Trophoblast cell (in vitro differentiated cells and primary cell): ENCODE measurements at regions not wholly inside any gene's neighbourhood (a gene's known extent, or its start where the extent isn't known, plus 50 kb on each side); places are given as distances from the start of the nearest gene placed in this dataset.

Experiments
- DNase-seq, 2 donors: peaks; one replicate each; pipeline ENCODE4 v3.0.0-alpha.2; 2016
- H2AFZ ChIP-seq: 2 replicates; pipeline ENCODE4 v1.6.1; 2013; ENCODE audit warnings: low read length, moderate library complexity, mild to moderate bottlenecking; ENCODE audit not compliant: insufficient read depth, poor library complexity
- H2AK5ac ChIP-seq: 2 replicates; pipeline ENCODE4 v1.6.1; 2013; ENCODE audit warnings: mild to moderate bottlenecking, low read length
- H2BK120ac ChIP-seq: 2 replicates; pipeline ENCODE4 v1.6.1; 2013; ENCODE audit warnings: low read length, mild to moderate bottlenecking, moderate library complexity; ENCODE audit not compliant: insufficient read depth, poor library complexity
- H2BK12ac ChIP-seq: 2 replicates; pipeline ENCODE4 v1.6.1; 2013; ENCODE audit warnings: mild to moderate bottlenecking, low read length, moderate library complexity
- H2BK5ac ChIP-seq: 2 replicates; pipeline ENCODE4 v1.6.1; 2013; ENCODE audit warnings: low read length, low read depth, moderate library complexity, mild to moderate bottlenecking; ENCODE audit not compliant: poor library complexity
- H3K14ac ChIP-seq: 2 replicates; pipeline ENCODE4 v1.6.1; 2013; ENCODE audit warnings: mild to moderate bottlenecking, low read length
- H3K18ac ChIP-seq: 2 replicates; pipeline ENCODE4 v1.6.1; 2013; ENCODE audit warnings: mild to moderate bottlenecking, low read length
- H3K23ac ChIP-seq: 2 replicates; pipeline ENCODE4 v1.6.1; 2013; ENCODE audit warnings: low read length
- H3K27ac ChIP-seq: 2 replicates; pipeline ENCODE4 v1.5.1; 2013; ENCODE audit warnings: low read depth, mild to moderate bottlenecking, inconsistent platforms, low read length, moderate library complexity
- H3K27me3 ChIP-seq: 2 replicates; pipeline ENCODE4 v1.6.1; 2013; ENCODE audit warnings: inconsistent platforms, mild to moderate bottlenecking, low read length, moderate library complexity; ENCODE audit not compliant: insufficient read depth
- H3K36me3 ChIP-seq, 2 experiments: 1 replicate in 1 of 2; 2 replicates in 1 of 2; pipeline ENCODE4 v1.6.1; 2013; ENCODE audit warnings: low read length in 2 of 2, mild to moderate bottlenecking in 2 of 2, moderate library complexity in 1 of 2; ENCODE audit not compliant: insufficient read depth in 2 of 2, control insufficient read depth in 1 of 2
- H3K4ac ChIP-seq: 2 replicates; pipeline ENCODE4 v1.6.1; 2013; ENCODE audit warnings: low read depth, mild to moderate bottlenecking, low read length, moderate library complexity
- H3K4me1 ChIP-seq, 2 experiments: 1 replicate in 1 of 2; 2 replicates in 1 of 2; pipeline ENCODE4 v1.6.1; 2013; ENCODE audit warnings: low read length in 2 of 2, mild to moderate bottlenecking in 2 of 2, moderate library complexity in 1 of 2; ENCODE audit not compliant: insufficient read depth in 2 of 2, control insufficient read depth in 1 of 2
- H3K4me2 ChIP-seq: 2 replicates; pipeline ENCODE4 v1.6.1; 2013; ENCODE audit warnings: inconsistent platforms, mild to moderate bottlenecking, low read length, moderate library complexity
- H3K4me3 ChIP-seq: 2 replicates; pipeline ENCODE4 v1.5.1; 2013; ENCODE audit warnings: mild to moderate bottlenecking, low read depth, low read length, inconsistent platforms
- H3K79me1 ChIP-seq: one replicate; pipeline ENCODE4 v1.6.1; 2013; ENCODE audit warnings: low read length
- H3K79me2 ChIP-seq: 2 replicates; pipeline ENCODE4 v1.6.1; 2013; ENCODE audit warnings: low read length, mild to moderate bottlenecking; ENCODE audit not compliant: control insufficient read depth, insufficient read depth, poor library complexity
- H3K9ac ChIP-seq: 2 replicates; pipeline ENCODE4 v1.6.1; 2013; ENCODE audit warnings: mild to moderate bottlenecking, low read length
- H3K9me3 ChIP-seq: 2 replicates; pipeline ENCODE4 v1.6.1; 2013; ENCODE audit warnings: low read depth, mild to moderate bottlenecking, control low read depth, inconsistent platforms, low read length; ENCODE audit not compliant: insufficient read depth
- H4K12ac ChIP-seq: 2 replicates; pipeline ENCODE4 v1.6.1; 2013; ENCODE audit warnings: low read depth, mild to moderate bottlenecking, low read length, moderate library complexity
- H4K8ac ChIP-seq: 2 replicates; pipeline ENCODE4 v1.6.1; 2013; ENCODE audit warnings: low read depth, mild to moderate bottlenecking, low read length, moderate library complexity
- H4K91ac ChIP-seq: one replicate; pipeline ENCODE4 v1.6.1; 2013; ENCODE audit warnings: low read depth, mild to moderate bottlenecking, low read length, moderate library complexity
- WGBS: extraction: QIAGEN DNeasy Blood & Tissue Kit; methylation state at CpG from one replicate; pipeline ENCODE4 v1.1.7; 2013; ENCODE audit warnings: missing lambda C conversion rate; ENCODE audit not compliant: insufficient read length, insufficient coverage; ENCODE audit errors: extremely low coverage; 5-methylcytosine and 5-hydroxymethylcytosine counted together

GRCh38 chr7:70935854-70936253 lies 196.1 kb upstream of the GALNT17 start:
- H3K27ac ChIP-seq, result no peak overlapping the region
- no peak overlapping the region for H3K4me2 ChIP-seq
- H3K4ac ChIP-seq, result no peak overlapping the region
- no peak overlapping the region for H2AK5ac ChIP-seq
- no peaks in the 10 kb centered on the region for H3K79me1 ChIP-seq
- H2BK5ac ChIP-seq, result no peak overlapping the region
- no peaks in the 10 kb centered on the region for H3K4me1 ChIP-seq
- H3K79me2 ChIP-seq, result no peaks in the 10 kb centered on the region
- no peaks in the 10 kb centered on the region for H3K27me3 ChIP-seq
- H2AFZ ChIP-seq, result no peak overlapping the region
- H3K4me3 ChIP-seq, result no peak overlapping the region
- no CpG with 5 or more reads among the region's 11 CpGs for WGBS
- no peak overlapping the region for H4K12ac ChIP-seq
- no peak overlapping the region for H4K8ac ChIP-seq
- no peak overlapping the region for H3K9ac ChIP-seq
- H2BK120ac ChIP-seq, result no peak overlapping the region
- no peak overlapping the region for H2BK12ac ChIP-seq
- no peaks in the 10 kb centered on the region for H3K36me3 ChIP-seq
- no peak overlapping the region for H4K91ac ChIP-seq
- no peaks in the 10 kb centered on the region for H3K9me3 ChIP-seq
- no peak overlapping the region for H3K14ac ChIP-seq
- H3K23ac ChIP-seq, result no peak overlapping the region
- DNase-seq, result no peak
- H3K18ac ChIP-seq, result no peak overlapping the region

GRCh38 chr7:70937424-70937823 lies 194.5 kb upstream of the GALNT17 start:
- H3K27ac ChIP-seq, result no peak overlapping the region
- H3K9ac ChIP-seq, result no peak overlapping the region
- no peaks in the 10 kb centered on the region for H3K4me1 ChIP-seq
- no peaks in the 10 kb centered on the region for H3K79me2 ChIP-seq
- H4K12ac ChIP-seq, result no peak overlapping the region
- H3K27me3 ChIP-seq, result no peaks in the 10 kb centered on the region
- no peak overlapping the region for H2AK5ac ChIP-seq
- no peak overlapping the region for H4K8ac ChIP-seq
- no peak overlapping the region for H3K23ac ChIP-seq
- no peak overlapping the region for H3K4ac ChIP-seq
- H2BK12ac ChIP-seq, result no peak overlapping the region
- WGBS, result no CpG with 5 or more reads among the region's 2 CpGs
- H3K4me2 ChIP-seq, result no peak overlapping the region
- no peaks in the 10 kb centered on the region for H3K9me3 ChIP-seq
- no peak overlapping the region for H3K4me3 ChIP-seq
- H3K36me3 ChIP-seq, result no peaks in the 10 kb centered on the region
- H3K14ac ChIP-seq, result no peak overlapping the region
- H3K18ac ChIP-seq, result no peak overlapping the region
- no peaks in the 10 kb centered on the region for H3K79me1 ChIP-seq
- no peak overlapping the region for H2BK120ac ChIP-seq
- H2AFZ ChIP-seq, result no peak overlapping the region
- DNase-seq, result no peak
- no peak overlapping the region for H2BK5ac ChIP-seq
- H4K91ac ChIP-seq, result no peak overlapping the region

GRCh38 chr7:70940597-70940996 lies 191.3 kb upstream of the GALNT17 start:
- Histone ChIP-seq H3K4me1 (no peaks in the 10 kb centered on the region), H2BK5ac (no peak overlapping the region), H4K12ac (no peak overlapping the region), H3K79me1 (no peaks in the 10 kb centered on the region), H3K4me3 (no peak overlapping the region), H3K27me3 (no peaks in the 10 kb centered on the region), H3K18ac (no peak overlapping the region), H4K91ac (no peak overlapping the region), H3K4me2 (no peak overlapping the region), H3K9me3 (no peaks in the 10 kb centered on the region), H2AFZ (no peak overlapping the region), H2BK12ac (no peak overlapping the region), H2BK120ac (no peak overlapping the region), H2AK5ac (no peak overlapping the region), H3K14ac (no peak overlapping the region), H3K23ac (no peak overlapping the region), H3K36me3 (no peaks in the 10 kb centered on the region), H4K8ac (no peak overlapping the region), H3K27ac (no peak overlapping the region), H3K4ac (no peak overlapping the region), H3K9ac (no peak overlapping the region), H3K79me2 (no peaks in the 10 kb centered on the region)
- no peak for DNase-seq
- WGBS, result no CpG with 5 or more reads among the region's 2 CpGs

GRCh38 chr7:70942791-70943190 lies 189.2 kb upstream of the GALNT17 start:
- Histone ChIP-seq H2AK5ac (no peak overlapping the region), H3K9me3 (peaks cover 2% of the 10 kb centered on the region), H2AFZ (no peak overlapping the region), H3K27ac (no peak overlapping the region), H2BK120ac (no peak overlapping the region), H3K18ac (no peak overlapping the region), H4K91ac (no peak overlapping the region), H4K12ac (no peak overlapping the region), H3K23ac (no peak overlapping the region), H2BK5ac (no peak overlapping the region), H3K36me3 (no peaks in the 10 kb centered on the region), H3K79me2 (no peaks in the 10 kb centered on the region), H3K79me1 (no peaks in the 10 kb centered on the region), H3K14ac (no peak overlapping the region), H4K8ac (no peak overlapping the region), H3K4me3 (no peak overlapping the region), H3K4me2 (no peak overlapping the region), H3K9ac (no peak overlapping the region), H2BK12ac (no peak overlapping the region), H3K4me1 (no peaks in the 10 kb centered on the region), H3K4ac (no peak overlapping the region), H3K27me3 (no peaks in the 10 kb centered on the region)
- DNase-seq, result no peak
- no CpG with 5 or more reads among the region's 7 CpGs for WGBS
